Superior temporal gyrus (tissue), 1 donor: ENCODE measurements at regions not wholly inside any gene's neighbourhood (a gene's known extent, or its start where the extent isn't known, plus 50 kb on each side); places are given as distances from the start of the nearest gene placed in this dataset.
A peak's percentile ranks its signal among the peaks of the same experiment; 100 is the strongest.

Source experiments
- DNase-seq: peaks from one replicate; pipeline ENCODE4 v3.0.0-alpha.2; 2016; ENCODE audit errors: extremely low spot score

- DNase-seq, result peak; percentile 48
These were observed 273.4 kb downstream of the CSNK1G3 start for GRCh38 chr5:123785162-123786071.

GRCh38 chr5:123783421-123783820 is 271.4 kb downstream of the CSNK1G3 start:
- DNase-seq, result no peak

- no peak for DNase-seq
These were observed 266.7 kb downstream of the CSNK1G3 start for GRCh38 chr5:123778641-123779040.

GRCh38 chr5:123776761-123777160 is 264.8 kb downstream of the CSNK1G3 start:
- DNase-seq, result no peak

- no peak for DNase-seq
These were observed 259.7 kb downstream of the CSNK1G3 start for GRCh38 chr5:123771715-123772114.

- DNase-seq, result no peak
These were observed 251.2 kb downstream of the CSNK1G3 start for GRCh38 chr5:123763201-123763600.

GRCh38 chr5:123756816-123757215 is 244.8 kb downstream of the CSNK1G3 start:
- DNase-seq, result no peak

- DNase-seq, result no peak
These were observed 244.3 kb downstream of the CSNK1G3 start for GRCh38 chr5:123756318-123756665.

GRCh38 chr5:123755653-123756317 is 243.8 kb downstream of the CSNK1G3 start:
- DNase-seq, result peak; percentile 65

GRCh38 chr5:123754908-123755307 is 242.9 kb downstream of the CSNK1G3 start:
- DNase-seq, result peak; percentile 69

GRCh38 chr5:123753937-123754891 is 242.2 kb downstream of the CSNK1G3 start:
- DNase-seq, result peak; percentile 77

GRCh38 chr5:123753180-123753936 is 241.4 kb downstream of the CSNK1G3 start:
- no peak for DNase-seq

GRCh38 chr5:123752552-123753179 is 240.7 kb downstream of the CSNK1G3 start:
- peak; percentile 48 for DNase-seq

- no peak for DNase-seq
These were observed 239.7 kb downstream of the CSNK1G3 start for GRCh38 chr5:123751670-123752069.

- no peak for DNase-seq
These were observed 236.3 kb downstream of the CSNK1G3 start for GRCh38 chr5:123748239-123748638.

GRCh38 chr5:123746683-123747360 is 234.8 kb downstream of the CSNK1G3 start:
- DNase-seq, result no peak

- no peak for DNase-seq
These were observed 232.1 kb downstream of the CSNK1G3 start for GRCh38 chr5:123743990-123744583.

GRCh38 chr5:123735384-123735783 is 223.4 kb downstream of the CSNK1G3 start:
- DNase-seq, result no peak

- no peak for DNase-seq
These were observed 220.3 kb downstream of the CSNK1G3 start for GRCh38 chr5:123732257-123732656.

GRCh38 chr5:123722451-123722850 is 210.5 kb downstream of the CSNK1G3 start:
- DNase-seq, result no peak
